ENCODE measurements at regions not wholly inside any gene's neighbourhood (a gene's known extent, or its start where the extent isn't known, plus 50 kb on each side); places are given as distances from the start of the nearest gene placed in this dataset.

GRCh38 chr9:79329861-79330260 is 241.9 kb upstream of the TLE4 start:
- DNase-seq (no peak), ATAC-seq (no peak)
- TF ChIP-seq CTCF (IDR thresholded peaks at IDR 0.05): no peak
- no peaks in the 10 kb centered on the region for H3K9me3 ChIP-seq
- no peak overlapping the region for H3K4me3 ChIP-seq
- H3K4me1 ChIP-seq: no peaks in the 10 kb centered on the region
- H3K36me3 ChIP-seq: no peaks in the 10 kb centered on the region
- no peaks in the 10 kb centered on the region for H3K27me3 ChIP-seq
- H3K27ac ChIP-seq: no peak overlapping the region
- intact Hi-C loops (cut with DNase I): no loop called here

- Histone ChIP-seq H3K36me3 (no peaks in the 10 kb centered on the region), H3K4me3 (no peak overlapping the region), H3K4me1 (no peaks in the 10 kb centered on the region), H3K9me3 (no peaks in the 10 kb centered on the region), H3K27me3 (no peaks in the 10 kb centered on the region), H3K27ac (no peak overlapping the region)
- ATAC-seq (no peak), DNase-seq (no peak)
- intact Hi-C loops (cut with DNase I): no loop called here
- TF ChIP-seq CTCF (IDR thresholded peaks at IDR 0.05): no peak
Measured at GRCh38 chr9:79334001-79334400, 237.8 kb upstream of the TLE4 start.

GRCh38 chr9:79334711-79335110 is 237.1 kb upstream of the TLE4 start:
- DNase-seq: no peak
- H3K4me3 ChIP-seq: no peak overlapping the region
- no peak overlapping the region for H3K27ac ChIP-seq
- no peaks in the 10 kb centered on the region for H3K36me3 ChIP-seq
- no peaks in the 10 kb centered on the region for H3K9me3 ChIP-seq
- no peaks in the 10 kb centered on the region for H3K4me1 ChIP-seq
- TF ChIP-seq CTCF (IDR thresholded peaks at IDR 0.05): no peak
- H3K27me3 ChIP-seq: no peaks in the 10 kb centered on the region
- intact Hi-C loops (cut with DNase I): no loop called here
- no peak for ATAC-seq

- no peaks in the 10 kb centered on the region for H3K4me1 ChIP-seq
- no peaks in the 10 kb centered on the region for H3K27me3 ChIP-seq
- H3K4me3 ChIP-seq: no peak overlapping the region
- intact Hi-C loops (cut with DNase I): no loop called here
- no peak for TF ChIP-seq CTCF (IDR thresholded peaks at IDR 0.05)
- H3K27ac ChIP-seq: no peak overlapping the region
- no peak for DNase-seq
- no peaks in the 10 kb centered on the region for H3K36me3 ChIP-seq
- ATAC-seq: no peak
- no peaks in the 10 kb centered on the region for H3K9me3 ChIP-seq
Measured at GRCh38 chr9:79335987-79336386, 235.8 kb upstream of the TLE4 start.

- intact Hi-C loops (cut with DNase I): no loop called here
- H3K36me3 ChIP-seq: no peaks in the 10 kb centered on the region
- DNase-seq (no peak), ATAC-seq (no peak)
- H3K4me3 ChIP-seq: no peak overlapping the region
- no peaks in the 10 kb centered on the region for H3K4me1 ChIP-seq
- no peak overlapping the region for H3K27ac ChIP-seq
- TF ChIP-seq CTCF (IDR thresholded peaks at IDR 0.05): no peak
- H3K27me3 ChIP-seq: no peaks in the 10 kb centered on the region
- no peaks in the 10 kb centered on the region for H3K9me3 ChIP-seq
Measured at GRCh38 chr9:79341561-79341960, 230.2 kb upstream of the TLE4 start.

- intact Hi-C loops (cut with DNase I): no loop called here
- TF ChIP-seq CTCF (IDR thresholded peaks at IDR 0.05): no peak
- H3K4me1 ChIP-seq: no peaks in the 10 kb centered on the region
- ATAC-seq (no peak), DNase-seq (no peak)
- no peak overlapping the region for H3K27ac ChIP-seq
- no peaks in the 10 kb centered on the region for H3K27me3 ChIP-seq
- H3K9me3 ChIP-seq: no peaks in the 10 kb centered on the region
- no peak overlapping the region for H3K4me3 ChIP-seq
- no peaks in the 10 kb centered on the region for H3K36me3 ChIP-seq
Measured at GRCh38 chr9:79346350-79347020, 225.3 kb upstream of the TLE4 start.

All from upper lobe of right lung (tissue), 1 donor.